Panc1 (cell line): ENCODE measurements at regions not wholly inside any gene's neighbourhood (a gene's known extent, or its start where the extent isn't known, plus 50 kb on each side); places are given as distances from the start of the nearest gene placed in this dataset.

Source experiments
- POLR2AphosphoS5 ChIP-seq: IDR thresholded peaks from 2 replicates; pipeline ENCODE4 v1.6.1; 2012; ENCODE audit warnings: mild to moderate bottlenecking, low read depth, low read length, moderate library complexity
- SIN3A ChIP-seq: IDR thresholded peaks from 2 replicates; pipeline ENCODE4 v1.6.1; 2012; ENCODE audit warnings: low read depth, mild to moderate bottlenecking, low read length, moderate library complexity, borderline replicate concordance; ENCODE audit not compliant: insufficient read depth
- TCF7L2 ChIP-seq: IDR thresholded peaks from 2 replicates; pipeline ENCODE4 v1.6.1; 2011; ENCODE audit warnings: mild to moderate bottlenecking, low read depth, low read length, inconsistent platforms
- TF ChIP-seq, protein P1 (sequence below): fragments of 450-650 bp; IDR thresholded peaks from 2 replicates; pipeline ENCODE4 v1.5.1; 2017; ENCODE audit warnings: mild to moderate bottlenecking
- TF ChIP-seq, protein P2 (sequence below), 2 experiments: IDR thresholded peaks; 2 replicates each; pipeline ENCODE4 v1.6.1; 2011 to 2012; ENCODE audit warnings: low read depth in 2 of 2, control low read depth in 1 of 2, low read length in 1 of 2, mild to moderate bottlenecking in 1 of 2, moderate library complexity in 1 of 2; ENCODE audit not compliant: insufficient read depth in 1 of 2

DNA sequence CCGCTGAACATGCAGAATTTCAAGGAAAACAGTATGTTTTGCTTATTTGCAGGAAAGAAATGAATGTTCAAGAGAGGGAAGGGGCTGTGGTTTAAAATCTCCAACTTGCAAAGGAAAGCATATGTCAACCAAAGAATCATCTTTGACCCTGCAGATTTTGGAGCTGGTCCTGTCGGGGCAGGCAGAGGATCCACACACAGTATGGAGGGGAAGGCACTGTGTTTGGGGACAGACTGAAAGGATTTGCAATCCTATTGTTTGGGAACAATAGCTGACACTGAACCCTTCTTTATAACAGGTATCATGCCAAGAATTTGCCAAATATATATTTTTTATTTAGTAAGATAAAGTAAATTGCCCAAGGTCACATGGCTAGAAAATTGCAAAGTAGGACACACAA, 121.4 kb upstream of the ZNF618 start:
- TF ChIP-seq, protein P1, sequence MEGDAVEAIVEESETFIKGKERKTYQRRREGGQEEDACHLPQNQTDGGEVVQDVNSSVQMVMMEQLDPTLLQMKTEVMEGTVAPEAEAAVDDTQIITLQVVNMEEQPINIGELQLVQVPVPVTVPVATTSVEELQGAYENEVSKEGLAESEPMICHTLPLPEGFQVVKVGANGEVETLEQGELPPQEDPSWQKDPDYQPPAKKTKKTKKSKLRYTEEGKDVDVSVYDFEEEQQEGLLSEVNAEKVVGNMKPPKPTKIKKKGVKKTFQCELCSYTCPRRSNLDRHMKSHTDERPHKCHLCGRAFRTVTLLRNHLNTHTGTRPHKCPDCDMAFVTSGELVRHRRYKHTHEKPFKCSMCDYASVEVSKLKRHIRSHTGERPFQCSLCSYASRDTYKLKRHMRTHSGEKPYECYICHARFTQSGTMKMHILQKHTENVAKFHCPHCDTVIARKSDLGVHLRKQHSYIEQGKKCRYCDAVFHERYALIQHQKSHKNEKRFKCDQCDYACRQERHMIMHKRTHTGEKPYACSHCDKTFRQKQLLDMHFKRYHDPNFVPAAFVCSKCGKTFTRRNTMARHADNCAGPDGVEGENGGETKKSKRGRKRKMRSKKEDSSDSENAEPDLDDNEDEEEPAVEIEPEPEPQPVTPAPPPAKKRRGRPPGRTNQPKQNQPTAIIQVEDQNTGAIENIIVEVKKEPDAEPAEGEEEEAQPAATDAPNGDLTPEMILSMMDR = no peak
- TF ChIP-seq, protein P2, sequence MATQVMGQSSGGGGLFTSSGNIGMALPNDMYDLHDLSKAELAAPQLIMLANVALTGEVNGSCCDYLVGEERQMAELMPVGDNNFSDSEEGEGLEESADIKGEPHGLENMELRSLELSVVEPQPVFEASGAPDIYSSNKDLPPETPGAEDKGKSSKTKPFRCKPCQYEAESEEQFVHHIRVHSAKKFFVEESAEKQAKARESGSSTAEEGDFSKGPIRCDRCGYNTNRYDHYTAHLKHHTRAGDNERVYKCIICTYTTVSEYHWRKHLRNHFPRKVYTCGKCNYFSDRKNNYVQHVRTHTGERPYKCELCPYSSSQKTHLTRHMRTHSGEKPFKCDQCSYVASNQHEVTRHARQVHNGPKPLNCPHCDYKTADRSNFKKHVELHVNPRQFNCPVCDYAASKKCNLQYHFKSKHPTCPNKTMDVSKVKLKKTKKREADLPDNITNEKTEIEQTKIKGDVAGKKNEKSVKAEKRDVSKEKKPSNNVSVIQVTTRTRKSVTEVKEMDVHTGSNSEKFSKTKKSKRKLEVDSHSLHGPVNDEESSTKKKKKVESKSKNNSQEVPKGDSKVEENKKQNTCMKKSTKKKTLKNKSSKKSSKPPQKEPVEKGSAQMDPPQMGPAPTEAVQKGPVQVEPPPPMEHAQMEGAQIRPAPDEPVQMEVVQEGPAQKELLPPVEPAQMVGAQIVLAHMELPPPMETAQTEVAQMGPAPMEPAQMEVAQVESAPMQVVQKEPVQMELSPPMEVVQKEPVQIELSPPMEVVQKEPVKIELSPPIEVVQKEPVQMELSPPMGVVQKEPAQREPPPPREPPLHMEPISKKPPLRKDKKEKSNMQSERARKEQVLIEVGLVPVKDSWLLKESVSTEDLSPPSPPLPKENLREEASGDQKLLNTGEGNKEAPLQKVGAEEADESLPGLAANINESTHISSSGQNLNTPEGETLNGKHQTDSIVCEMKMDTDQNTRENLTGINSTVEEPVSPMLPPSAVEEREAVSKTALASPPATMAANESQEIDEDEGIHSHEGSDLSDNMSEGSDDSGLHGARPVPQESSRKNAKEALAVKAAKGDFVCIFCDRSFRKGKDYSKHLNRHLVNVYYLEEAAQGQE (IDR thresholded peaks at IDR 0.05; ENCODE audit: insufficient read depth in 1 of 2, low read depth in 2 of 2, low read length in 1 of 2) = no peak
- no peak for TF ChIP-seq TCF7L2
- no peak for TF ChIP-seq POLR2AphosphoS5
- no peak for TF ChIP-seq SIN3A
